ENCODE measurements at regions not wholly inside any gene's neighbourhood (a gene's known extent, or its start where the extent isn't known, plus 50 kb on each side); places are given as distances from the start of the nearest gene placed in this dataset.
"Not testable (repeated sequence)": the region's sequence is repeated elsewhere in the genome, so short reads cannot be mapped to it uniquely, and the experiment has no call there.

DNA sequence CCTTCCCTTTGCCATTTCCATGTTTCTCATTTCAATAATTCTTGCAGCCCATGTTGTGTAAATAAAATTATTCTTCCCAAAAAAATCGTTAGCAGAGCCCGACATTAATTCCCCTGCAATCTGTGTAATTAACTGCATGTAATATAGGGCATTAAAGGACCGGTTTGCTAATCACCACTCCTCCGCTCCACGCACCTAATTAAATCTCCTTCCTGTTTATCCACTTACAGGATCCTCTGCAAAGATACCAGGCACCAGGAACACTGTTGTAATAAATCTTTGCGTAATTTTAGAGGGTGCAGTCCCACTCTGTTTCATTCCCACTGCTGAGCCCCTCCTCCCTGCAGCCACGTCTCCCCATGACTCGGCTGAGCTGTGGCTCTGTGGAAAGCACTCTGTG is 105.0 kb upstream of the PPP1R26 start:
- Histone ChIP-seq H3K27me3 (ENCODE audit: control insufficient read depth, insufficient read depth, low read length) (no peaks in the 10 kb centered on the region), H3K36me3 (replicated peaks; ENCODE audit: control insufficient read depth, insufficient read depth, low read length) (no peaks in the 10 kb centered on the region), H3K4me3 (ENCODE audit: insufficient read depth, low read depth, low read length) (no peak overlapping the region)
- DNase-seq: no peak

GRCh38 chr9:135375001-135375400 is 104.6 kb upstream of the PPP1R26 start:
- no peak overlapping the region for H3K4me3 ChIP-seq (ENCODE audit: insufficient read depth, low read depth, low read length)
- no peak for DNase-seq
- H3K36me3 ChIP-seq (replicated peaks; ENCODE audit: control insufficient read depth, insufficient read depth, low read length): no peaks in the 10 kb centered on the region
- no peaks in the 10 kb centered on the region for H3K27me3 ChIP-seq (ENCODE audit: control insufficient read depth, insufficient read depth, low read length)

- Histone ChIP-seq H3K36me3 (replicated peaks; ENCODE audit: control insufficient read depth, insufficient read depth, low read length) (no peaks in the 10 kb centered on the region), H3K27me3 (ENCODE audit: control insufficient read depth, insufficient read depth, low read length) (no peaks in the 10 kb centered on the region), H3K4me3 (ENCODE audit: insufficient read depth, low read depth, low read length) (no peak overlapping the region)
- no peak for DNase-seq
These were observed 102.9 kb upstream of the PPP1R26 start for GRCh38 chr9:135376511-135377265.

DNA sequence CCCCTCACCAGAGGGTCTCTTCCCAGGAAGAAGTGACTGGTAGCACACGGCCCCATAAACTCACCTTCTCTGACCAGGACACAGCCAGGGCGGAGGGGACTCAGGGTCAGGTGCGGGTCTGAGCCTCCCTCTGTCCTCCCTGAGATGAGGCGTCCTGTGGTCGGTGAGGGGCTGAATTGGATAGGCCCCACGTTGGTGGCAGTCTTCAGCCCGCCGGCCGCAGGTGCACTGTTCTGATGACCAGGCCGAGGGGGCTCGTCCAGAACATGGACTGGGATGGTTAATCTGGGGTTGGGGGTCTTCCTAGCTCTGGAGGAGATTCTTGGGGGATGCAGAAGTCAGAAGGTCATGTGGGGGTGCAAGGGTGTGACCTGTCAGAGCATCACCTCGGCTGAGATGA is 102.2 kb upstream of the PPP1R26 start:
- no peak for DNase-seq
- Histone ChIP-seq H3K27me3 (ENCODE audit: control insufficient read depth, insufficient read depth, low read length) (no peaks in the 10 kb centered on the region), H3K4me3 (ENCODE audit: insufficient read depth, low read depth, low read length) (no peak overlapping the region), H3K36me3 (replicated peaks; ENCODE audit: control insufficient read depth, insufficient read depth, low read length) (no peaks in the 10 kb centered on the region)

- H3K27me3 ChIP-seq (ENCODE audit: control insufficient read depth, insufficient read depth, low read length): no peaks in the 10 kb centered on the region
- no peak for DNase-seq
- H3K36me3 ChIP-seq (replicated peaks; ENCODE audit: control insufficient read depth, insufficient read depth, low read length): no peaks in the 10 kb centered on the region
- H3K4me3 ChIP-seq (ENCODE audit: insufficient read depth, low read depth, low read length): no peak overlapping the region
These were observed 100.8 kb upstream of the PPP1R26 start for GRCh38 chr9:135378751-135379150.

DNA sequence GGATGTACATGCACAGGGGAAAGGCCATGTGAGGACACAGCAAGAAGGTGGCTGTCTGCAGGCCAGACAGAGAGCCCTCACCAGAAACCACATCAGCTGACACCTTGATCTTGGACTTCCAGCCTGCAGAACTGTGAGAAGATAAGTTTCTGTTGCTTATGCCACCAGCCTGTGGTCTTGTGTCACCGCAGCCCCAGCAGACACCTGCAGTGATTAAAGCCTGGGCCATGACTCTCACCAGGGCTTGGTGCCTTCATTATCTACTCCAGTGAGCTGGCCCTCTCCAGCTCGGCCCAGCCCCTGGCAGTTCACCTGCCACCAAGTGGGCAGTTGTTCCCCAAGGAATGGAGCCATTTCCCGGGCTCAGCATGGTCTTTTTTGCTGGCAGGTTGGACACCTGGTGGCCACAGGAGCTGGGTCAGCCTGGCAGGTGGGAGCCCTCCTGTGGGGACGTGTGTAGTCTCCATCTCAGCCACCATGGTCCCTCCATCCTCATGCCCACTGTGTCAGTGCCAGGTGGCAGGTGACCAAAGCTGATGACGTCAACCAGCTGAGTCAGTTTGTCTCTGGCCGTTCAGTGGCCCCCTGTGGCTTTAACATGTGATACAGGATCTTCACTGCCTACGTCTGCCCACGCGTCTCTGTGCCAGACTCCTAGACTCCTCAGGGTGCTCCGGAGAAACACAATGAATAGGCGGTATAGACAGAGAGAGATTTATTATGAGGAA is 99.9 kb upstream of the PPP1R26 start:
- H3K4me3 ChIP-seq (ENCODE audit: insufficient read depth, low read depth, low read length): no peak overlapping the region
- no peaks in the 10 kb centered on the region for H3K27me3 ChIP-seq (ENCODE audit: control insufficient read depth, insufficient read depth, low read length)
- no peak for DNase-seq
- no peaks in the 10 kb centered on the region for H3K36me3 ChIP-seq (replicated peaks; ENCODE audit: control insufficient read depth, insufficient read depth, low read length)

DNA sequence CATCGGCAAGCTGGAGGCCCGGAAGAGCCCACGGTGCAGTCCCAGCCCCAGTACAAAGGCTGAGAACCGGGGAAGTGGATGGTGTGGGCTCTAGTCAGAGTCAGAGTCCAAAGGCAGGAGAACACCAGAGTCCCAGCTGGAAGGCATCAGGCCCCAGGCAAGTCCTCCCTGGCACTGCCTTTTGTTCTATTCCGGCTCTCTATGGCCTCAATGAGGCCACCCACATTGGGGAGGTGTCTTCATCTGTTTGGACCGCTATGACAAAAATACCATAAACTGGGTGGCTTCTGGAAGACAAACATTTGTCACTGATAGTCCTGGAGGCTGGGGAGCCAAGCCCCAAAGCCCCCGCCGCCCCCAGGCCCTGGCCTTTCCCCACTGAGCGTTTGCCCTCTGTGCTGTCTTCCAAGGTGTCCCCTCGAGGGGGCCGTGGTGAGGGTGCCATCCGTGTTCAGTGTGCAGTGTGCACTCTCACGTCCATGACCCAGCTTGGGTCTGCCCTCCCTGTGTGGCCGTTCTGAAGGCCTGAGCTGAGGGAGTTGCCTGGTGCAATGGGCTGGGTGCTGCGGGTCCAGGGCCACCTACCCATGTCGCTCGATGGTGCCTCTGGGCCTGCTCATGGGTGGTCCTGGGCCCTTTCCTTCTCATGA is 99.1 kb upstream of the PPP1R26 start:
- Histone ChIP-seq H3K4me3 (ENCODE audit: insufficient read depth, low read depth, low read length) (no peak overlapping the region), H3K36me3 (replicated peaks; ENCODE audit: control insufficient read depth, insufficient read depth, low read length) (no peaks in the 10 kb centered on the region), H3K27me3 (ENCODE audit: control insufficient read depth, insufficient read depth, low read length) (no peaks in the 10 kb centered on the region)
- DNase-seq: no peak

- Histone ChIP-seq H3K27me3 (ENCODE audit: control insufficient read depth, insufficient read depth, low read length) (no peaks in the 10 kb centered on the region), H3K4me3 (ENCODE audit: insufficient read depth, low read depth, low read length) (no peak overlapping the region), H3K36me3 (replicated peaks; ENCODE audit: control insufficient read depth, insufficient read depth, low read length) (no peaks in the 10 kb centered on the region)
- DNase-seq: no peak
These were observed 97.7 kb upstream of the PPP1R26 start for GRCh38 chr9:135381762-135382310.

- no peaks in the 10 kb centered on the region for H3K27me3 ChIP-seq (ENCODE audit: control insufficient read depth, insufficient read depth, low read length)
- H3K36me3 ChIP-seq (replicated peaks; ENCODE audit: control insufficient read depth, insufficient read depth, low read length): no peaks in the 10 kb centered on the region
- peak; percentile 45 for DNase-seq
- no peak overlapping the region for H3K4me3 ChIP-seq (ENCODE audit: insufficient read depth, low read depth, low read length)
These were observed 95.4 kb upstream of the PPP1R26 start for GRCh38 chr9:135384226-135384625.

DNA sequence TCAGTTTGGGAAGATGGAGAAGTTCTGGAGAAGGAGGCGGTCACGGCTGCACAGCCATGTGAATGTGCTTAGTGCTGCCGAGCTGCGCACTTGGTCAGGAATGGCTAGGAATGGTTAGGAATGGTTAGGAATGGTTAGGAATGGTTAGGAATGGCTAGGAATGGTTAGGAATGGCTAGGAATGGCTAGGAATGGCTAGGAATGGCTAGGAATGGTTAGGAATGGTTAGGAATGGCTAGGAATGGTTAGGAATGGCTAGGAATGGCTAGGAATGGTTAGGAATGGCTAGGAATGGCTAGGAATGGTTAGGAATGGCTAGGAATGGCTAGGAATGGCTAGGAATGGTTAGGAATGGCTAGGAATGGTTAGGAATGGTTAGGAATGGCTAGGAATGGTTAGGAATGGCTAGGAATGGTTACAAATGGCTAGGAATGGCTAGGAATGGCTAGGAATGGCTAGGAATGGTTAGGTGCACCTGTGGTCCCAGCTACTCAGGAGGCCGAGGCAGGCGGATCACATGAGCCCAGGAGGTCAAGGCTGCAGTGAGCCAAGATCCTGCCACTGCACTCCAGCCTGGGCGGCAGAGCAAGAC is 94.7 kb upstream of the PPP1R26 start:
- not testable (repeated sequence) for H3K27me3 ChIP-seq (ENCODE audit: control insufficient read depth, insufficient read depth, low read length); DNase-seq; H3K4me3 ChIP-seq (ENCODE audit: insufficient read depth, low read depth, low read length); H3K36me3 ChIP-seq (replicated peaks; ENCODE audit: control insufficient read depth, insufficient read depth, low read length)

GRCh38 chr9:135385793-135386192 is 93.8 kb upstream of the PPP1R26 start:
- Histone ChIP-seq H3K4me3 (ENCODE audit: insufficient read depth, low read depth, low read length) (no peak overlapping the region), H3K27me3 (ENCODE audit: control insufficient read depth, insufficient read depth, low read length) (no peaks in the 10 kb centered on the region), H3K36me3 (replicated peaks; ENCODE audit: control insufficient read depth, insufficient read depth, low read length) (no peaks in the 10 kb centered on the region)
- DNase-seq: no peak

DNA sequence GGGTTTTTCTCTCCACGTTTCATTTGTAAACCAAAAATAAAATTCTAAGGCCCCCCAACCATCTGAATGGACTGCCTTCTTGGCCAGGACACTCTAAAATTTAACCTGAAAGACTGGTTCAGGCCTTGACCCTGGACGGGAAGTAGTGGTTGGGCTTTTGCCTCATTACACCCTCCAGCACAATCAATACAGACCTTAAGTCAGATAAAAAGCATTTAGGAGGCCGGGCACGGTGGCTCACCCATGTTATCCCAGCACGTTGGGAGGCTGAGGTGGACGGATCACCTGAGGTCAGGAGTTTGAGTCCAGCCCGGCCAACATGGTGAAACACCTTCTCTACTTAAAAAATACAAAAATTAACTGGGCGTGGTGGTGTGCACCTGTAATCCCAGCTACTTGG is 91.6 kb upstream of the PPP1R26 start:
- no peak overlapping the region for H3K4me3 ChIP-seq (ENCODE audit: insufficient read depth, low read depth, low read length)
- DNase-seq: no peak
- no peaks in the 10 kb centered on the region for H3K36me3 ChIP-seq (replicated peaks; ENCODE audit: control insufficient read depth, insufficient read depth, low read length)
- H3K27me3 ChIP-seq (ENCODE audit: control insufficient read depth, insufficient read depth, low read length): no peaks in the 10 kb centered on the region

DNA sequence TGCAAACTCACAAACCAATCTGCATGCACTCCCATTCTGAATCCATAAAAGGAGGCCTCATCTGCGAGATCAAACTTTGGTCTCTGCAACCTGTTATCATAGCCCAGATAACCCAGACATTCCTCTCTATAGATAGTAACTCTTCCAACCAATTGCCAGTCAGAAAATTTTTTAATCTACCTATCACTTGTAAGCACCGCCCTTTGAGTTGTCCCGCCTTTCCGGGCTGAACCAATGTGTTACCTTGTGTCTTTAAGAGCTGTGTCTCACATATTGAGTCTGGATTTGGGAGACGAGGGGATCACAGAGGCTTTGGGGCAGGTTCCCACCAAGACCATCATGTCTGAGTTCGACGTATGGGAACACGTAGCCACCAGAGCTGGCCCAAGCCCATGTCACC is 91.1 kb upstream of the PPP1R26 start:
- H3K4me3 ChIP-seq (ENCODE audit: insufficient read depth, low read depth, low read length): no peak overlapping the region
- no peaks in the 10 kb centered on the region for H3K36me3 ChIP-seq (replicated peaks; ENCODE audit: control insufficient read depth, insufficient read depth, low read length)
- DNase-seq: no peak

GRCh38 chr9:135391759-135392158 is 87.8 kb upstream of the PPP1R26 start:
- H3K4me3 ChIP-seq (ENCODE audit: insufficient read depth, low read depth, low read length): no peak overlapping the region
- H3K27me3 ChIP-seq (ENCODE audit: control insufficient read depth, insufficient read depth, low read length): no peaks in the 10 kb centered on the region

More for the DNA sequence above, 91.1 kb upstream of the PPP1R26 start:
- H3K27me3 ChIP-seq (ENCODE audit: control insufficient read depth, insufficient read depth, low read length): no peaks in the 10 kb centered on the region

More at GRCh38 chr9:135391759-135392158, 87.8 kb upstream of the PPP1R26 start:
- DNase-seq: no peak
- H3K36me3 ChIP-seq (replicated peaks; ENCODE audit: control insufficient read depth, insufficient read depth, low read length): no peaks in the 10 kb centered on the region

Data from H7 (cell line).